Midbrain (tissue), 1 donor: ENCODE measurements at regions not wholly inside any gene's neighbourhood (a gene's known extent, or its start where the extent isn't known, plus 50 kb on each side); places are given as distances from the start of the nearest gene placed in this dataset.
"Not testable (repeated sequence)": the region's sequence is repeated elsewhere in the genome, so short reads cannot be mapped to it uniquely, and the experiment has no call there.

Source experiments
- DNase-seq: peaks from one replicate; lab custom pipeline; 2025; lab: John Stamatoyannopoulos, UW

DNA sequence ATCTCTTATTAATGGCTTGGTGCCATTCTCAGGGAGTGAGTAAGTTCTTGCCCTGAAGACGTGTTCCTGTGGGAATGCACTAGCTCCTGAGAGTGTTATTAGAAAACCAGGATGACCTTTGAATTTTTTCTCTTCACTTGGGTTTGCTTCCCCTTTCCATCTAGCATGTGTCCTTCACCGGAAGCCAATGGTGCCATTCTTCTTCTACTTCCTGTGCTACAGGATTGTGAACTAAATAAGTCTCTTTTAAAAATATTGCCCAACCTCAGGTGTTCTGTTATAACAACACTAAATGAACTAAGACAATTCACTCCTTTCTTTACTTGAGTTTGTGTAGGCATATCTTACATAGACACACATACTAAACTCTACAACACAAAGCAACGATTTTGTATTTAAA lies 447.0 kb downstream of the SOX11 start:
- no peak for DNase-seq

DNA sequence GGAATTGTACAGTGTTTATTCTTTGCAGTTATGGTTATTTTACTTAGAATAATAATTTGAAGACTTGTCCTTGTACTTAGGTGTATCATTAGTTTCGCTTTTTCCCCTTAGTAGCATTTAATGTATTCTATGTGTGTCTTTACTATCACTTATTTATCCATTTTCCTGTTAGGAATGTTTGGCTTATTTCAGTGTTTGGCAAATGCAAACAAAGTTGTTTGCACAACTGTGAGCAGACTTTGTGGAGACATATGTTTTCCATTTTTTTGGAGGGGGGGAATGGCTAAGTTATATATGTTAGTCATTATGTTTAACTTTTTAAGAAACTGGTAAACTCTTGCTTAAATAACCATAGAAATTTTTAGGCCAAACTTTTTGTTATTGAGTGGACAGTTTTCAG lies 447.7 kb downstream of the SOX11 start:
- DNase-seq = no peak

DNA sequence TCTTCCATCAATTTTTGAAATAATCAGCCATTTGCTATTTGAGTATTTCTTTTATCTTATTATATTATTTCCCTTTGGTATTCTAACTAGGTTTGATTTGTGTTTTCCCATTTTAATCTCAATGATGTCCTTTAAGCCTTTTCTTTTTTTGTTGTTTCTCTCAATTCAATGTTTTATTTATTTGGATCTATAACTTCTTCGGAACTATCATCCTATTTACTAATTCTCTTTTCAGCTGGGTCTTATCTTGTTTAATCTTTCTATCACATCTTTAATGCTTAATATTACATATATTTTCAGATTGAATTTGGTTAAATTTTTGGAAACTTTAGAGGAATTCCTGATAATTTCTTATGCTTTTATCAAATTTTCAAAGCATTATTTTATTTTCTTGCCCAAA lies 448.3 kb downstream of the SOX11 start:
- DNase-seq = no peak

DNA sequence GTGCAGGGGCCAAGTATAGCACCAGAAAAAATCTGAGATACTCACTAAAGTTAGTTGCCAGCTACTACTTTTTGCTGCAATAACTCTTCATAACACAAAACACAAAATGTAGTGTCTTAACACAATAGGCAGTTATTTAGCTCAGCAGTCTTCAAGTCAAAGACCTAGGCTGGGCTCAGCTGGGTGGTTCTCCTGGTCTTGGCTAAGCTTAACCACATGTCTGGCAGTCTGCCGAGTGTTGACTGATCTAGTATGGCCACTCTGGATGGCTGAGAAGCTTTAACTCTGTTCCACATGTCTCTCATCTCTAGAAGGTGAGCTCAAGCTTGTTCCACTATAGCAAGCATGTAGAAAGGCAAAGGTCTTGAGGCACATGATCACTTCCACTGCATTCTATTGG lies 451.6 kb downstream of the SOX11 start:
- no peak for DNase-seq

DNA sequence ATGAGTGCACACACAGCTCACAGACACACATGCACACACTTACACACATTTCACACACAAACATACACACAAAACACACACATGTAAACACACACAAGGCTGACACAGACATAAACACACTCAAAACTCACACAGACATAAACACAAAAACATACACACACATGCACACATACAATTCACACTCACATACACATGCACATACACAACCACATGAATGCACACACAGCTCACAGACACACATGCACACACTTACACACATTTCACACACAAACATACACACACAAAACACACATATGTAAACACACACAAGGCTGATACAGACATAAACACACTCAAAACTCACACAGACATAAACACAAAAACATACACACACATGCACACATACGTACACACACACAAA lies 455.0 kb downstream of the SOX11 start:
- DNase-seq = not testable (repeated sequence)

DNA sequence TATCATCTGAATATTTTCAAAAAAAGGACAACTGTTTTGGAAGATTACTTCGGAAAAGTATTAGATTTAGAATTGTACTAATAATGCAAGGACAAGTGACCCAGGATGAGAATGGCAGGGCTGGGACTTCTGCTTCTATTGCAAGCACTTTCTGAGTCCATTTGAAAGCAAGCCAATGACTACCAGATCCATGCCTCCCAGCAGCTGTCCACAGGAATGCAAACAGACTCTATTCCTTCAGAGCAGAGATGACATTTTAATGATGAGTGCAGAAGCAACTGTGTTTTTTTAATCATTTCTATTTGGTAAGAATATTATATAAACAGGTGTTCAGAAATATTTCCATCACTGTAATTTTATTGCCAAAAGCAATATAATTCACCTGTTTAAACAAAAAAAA lies 456.7 kb downstream of the SOX11 start:
- DNase-seq = no peak

DNA sequence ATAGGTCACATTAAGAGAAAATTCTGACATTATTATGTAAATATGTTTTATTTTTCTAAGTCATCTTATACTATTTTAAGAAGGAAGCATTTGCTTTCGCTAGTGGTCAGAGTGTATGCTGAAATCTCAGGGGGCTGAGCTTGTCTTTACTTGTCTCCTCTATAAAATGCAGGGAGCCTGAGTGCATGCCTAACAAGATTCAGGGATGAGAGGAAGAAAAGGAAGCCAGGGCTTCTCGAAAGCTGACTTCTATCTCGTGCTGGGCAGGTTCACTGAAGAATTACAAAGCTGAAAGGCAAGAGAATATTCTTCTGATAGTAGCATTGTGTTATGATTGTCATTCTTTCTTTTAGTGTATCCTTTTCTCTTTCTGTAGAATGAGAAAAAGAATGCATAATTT lies 467.4 kb downstream of the SOX11 start:
- no peak for DNase-seq

DNA sequence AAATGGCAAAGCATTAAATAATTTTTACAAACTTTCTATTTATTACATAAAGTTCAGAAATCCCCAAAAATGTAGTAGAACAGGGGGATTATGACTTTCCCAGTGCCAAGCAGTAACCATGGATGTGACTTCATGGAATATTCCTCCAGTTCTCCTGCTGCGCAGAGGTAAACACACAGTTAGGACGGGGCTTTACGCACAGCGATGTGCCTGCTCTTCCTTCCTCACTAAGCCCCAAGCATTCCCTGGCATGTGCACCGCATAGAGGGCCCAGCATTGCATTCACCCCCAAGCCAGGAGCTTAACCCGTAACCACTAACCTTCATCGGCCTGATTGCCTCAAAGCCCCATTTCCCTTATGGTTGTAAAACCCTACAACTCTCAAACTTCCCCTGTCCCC lies 471.7 kb downstream of the SOX11 start:
- DNase-seq = no peak

DNA sequence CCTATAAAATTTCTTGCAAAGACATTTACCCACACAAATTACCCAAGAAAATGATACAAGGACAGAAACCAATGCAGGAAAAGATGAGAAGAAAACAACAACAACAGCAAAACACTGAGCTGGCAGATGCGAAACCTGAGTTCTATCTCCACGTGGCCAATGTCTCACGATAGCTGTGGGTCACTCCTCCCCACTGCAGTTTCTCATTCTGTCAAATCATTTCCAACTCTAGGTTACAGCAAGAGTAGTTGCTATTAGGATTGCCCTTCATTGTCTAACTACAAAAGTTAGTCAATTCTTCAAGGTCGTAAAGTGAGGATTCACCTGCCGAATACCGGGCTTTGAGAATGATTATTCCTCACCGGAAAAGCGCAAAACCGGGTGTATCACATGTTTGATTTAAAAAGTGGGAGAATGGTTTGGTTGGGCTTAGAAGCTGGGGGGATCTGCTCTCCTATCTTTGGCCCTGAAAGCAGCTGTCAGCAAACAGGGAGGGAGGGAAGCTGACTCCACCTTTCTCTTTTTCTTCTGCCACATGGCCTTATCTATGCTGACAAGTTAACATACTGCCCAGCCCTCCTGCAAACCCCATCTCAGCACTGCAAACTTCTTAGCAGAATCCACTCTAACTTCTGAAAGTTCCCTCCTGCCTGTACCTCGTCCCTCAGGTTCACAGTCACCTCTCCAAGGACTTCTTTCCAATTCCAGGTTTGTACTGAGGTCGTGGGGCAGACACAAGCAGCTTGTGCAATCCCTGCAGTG lies 473.0 kb downstream of the SOX11 start:
- DNase-seq = no peak

DNA sequence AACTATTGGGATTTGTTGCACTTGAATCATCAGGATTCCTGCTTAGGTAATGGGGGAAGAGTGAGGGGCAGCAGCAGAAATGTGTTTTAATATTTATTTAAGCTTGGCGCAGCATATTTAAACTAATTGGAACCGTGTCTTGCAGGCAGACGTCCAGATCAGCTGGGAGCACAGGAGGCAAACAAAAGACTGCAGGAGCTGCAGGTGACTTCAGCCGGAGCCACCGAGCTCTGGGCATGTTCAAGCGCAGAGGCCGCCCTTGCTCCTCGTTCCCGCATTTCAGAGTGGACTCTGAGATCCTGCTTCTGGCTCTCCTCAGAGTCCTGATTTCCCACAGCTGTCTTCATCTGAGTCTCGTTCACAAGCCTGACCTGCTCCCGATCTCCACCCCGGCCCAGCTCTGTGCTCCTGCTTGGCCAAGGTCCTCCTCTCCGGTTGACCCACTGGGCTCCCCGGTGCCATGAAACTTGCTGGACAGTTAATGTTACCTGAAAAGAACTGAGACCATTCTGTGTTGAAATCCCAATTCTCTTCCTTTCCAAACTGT lies 475.5 kb downstream of the SOX11 start:
- no peak for DNase-seq

DNA sequence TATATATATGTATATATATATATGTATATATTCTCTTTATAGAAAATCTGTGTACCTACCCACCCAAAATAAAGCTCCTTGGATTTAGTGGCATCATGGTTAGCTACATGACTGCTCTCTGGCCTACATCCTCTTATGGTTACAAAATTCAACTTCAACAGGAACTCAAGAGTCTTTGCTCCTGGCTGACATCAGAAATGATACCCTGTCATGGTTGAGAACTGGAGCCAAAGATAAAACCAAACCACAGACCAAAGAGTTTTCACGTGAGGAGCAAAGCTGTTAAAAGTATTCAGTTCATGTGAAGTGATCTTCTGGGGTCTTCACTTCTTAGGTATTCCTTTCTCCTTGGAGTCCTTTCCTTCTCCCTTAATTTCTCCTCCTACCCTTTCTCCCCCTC lies 476.3 kb downstream of the SOX11 start:
- DNase-seq = no peak

DNA sequence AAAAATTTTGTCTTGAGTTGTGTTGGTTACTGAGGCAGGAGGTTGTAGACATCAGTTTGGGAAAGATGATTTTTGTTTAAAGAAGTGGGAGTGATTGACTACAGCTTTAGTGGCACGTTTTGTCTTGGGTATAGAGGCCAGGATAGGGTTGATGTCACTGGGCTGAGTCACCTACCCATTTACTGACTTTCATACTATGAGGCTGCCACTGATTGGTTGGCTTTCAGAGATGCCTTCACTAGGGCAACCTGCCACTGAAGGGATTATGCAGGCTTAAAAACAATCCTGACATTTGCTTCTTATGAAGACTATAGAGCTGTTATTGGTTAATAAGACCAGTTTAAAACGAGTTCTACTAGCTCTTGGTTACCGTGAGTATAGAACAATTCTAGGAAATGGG lies 479.1 kb downstream of the SOX11 start:
- DNase-seq = no peak

DNA sequence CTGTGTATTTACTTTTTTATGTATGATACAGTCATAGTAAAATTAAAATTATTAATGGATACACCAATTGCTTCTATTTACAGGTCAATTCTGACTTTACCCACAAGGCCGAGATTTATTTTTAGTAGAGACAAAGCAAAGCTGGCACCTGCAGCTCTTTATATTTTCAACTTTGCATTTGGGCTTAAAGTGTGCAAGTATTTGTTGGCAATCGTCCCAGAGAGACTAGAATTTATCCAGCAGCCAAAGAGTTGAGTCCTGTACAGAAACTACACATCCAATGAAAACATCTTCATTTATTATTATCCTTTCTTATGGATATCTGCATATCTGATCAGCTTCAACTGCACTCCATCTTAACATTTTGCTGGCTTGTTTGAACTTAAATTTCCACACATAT lies 485.6 kb downstream of the SOX11 start:
- DNase-seq = no peak

DNA sequence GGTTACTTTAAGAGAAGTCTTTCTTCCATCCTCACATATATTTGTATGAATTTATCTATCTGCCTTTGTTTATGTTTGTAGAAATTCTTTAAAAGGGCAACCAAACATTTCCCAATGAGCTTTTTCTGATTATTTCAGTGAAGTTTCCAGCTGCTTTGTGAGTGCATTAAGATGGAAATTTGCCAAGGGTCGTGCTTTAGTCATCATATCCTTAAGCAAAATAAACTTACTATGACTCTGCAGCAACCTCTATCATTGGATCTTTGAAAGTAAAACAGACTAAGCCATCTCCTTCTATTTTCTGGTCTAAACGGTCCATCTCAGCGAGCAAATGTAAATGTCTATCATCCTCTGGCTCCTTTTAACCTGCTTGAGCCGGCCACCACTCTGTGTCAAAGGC lies 489.3 kb downstream of the SOX11 start:
- no peak for DNase-seq

DNA sequence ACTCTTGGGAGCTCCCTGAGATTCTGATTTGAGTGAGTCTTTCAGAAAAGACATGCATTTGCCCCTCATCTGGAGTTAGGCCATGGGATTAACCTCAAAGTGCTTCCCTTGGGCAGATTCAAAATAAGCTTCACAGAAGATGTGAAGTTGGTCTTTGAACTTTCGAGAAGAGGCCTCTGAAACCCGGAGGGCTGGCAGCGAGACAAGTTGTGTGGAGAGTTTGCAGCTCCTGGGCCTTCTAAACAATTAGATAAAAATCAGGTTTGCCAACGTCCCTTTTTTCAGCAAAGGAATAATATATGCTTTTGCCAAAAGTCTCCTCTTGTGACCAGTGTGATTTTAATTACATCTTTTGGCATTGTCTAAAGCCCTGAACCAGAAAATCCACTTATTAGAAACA lies 489.7 kb downstream of the SOX11 start:
- DNase-seq = no peak

DNA sequence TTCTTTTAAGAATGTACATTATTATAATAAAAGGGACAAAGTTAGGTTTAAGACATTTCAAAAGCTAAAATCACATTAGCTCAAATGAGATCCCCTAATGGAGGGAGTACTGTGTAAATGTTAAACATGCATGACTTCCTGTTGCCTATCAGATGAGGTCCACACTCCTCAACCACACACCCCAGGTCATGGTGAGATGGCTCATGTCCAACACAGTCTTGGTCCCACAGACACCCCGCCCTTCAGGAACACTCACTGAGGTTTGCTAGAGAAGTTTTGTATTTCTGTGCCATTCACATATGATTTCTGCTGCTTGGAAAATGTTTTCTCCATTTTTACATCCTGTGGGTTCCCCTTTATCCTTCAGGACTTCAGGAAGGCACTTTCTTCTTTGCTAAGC lies 491.0 kb downstream of the SOX11 start:
- DNase-seq = no peak

DNA sequence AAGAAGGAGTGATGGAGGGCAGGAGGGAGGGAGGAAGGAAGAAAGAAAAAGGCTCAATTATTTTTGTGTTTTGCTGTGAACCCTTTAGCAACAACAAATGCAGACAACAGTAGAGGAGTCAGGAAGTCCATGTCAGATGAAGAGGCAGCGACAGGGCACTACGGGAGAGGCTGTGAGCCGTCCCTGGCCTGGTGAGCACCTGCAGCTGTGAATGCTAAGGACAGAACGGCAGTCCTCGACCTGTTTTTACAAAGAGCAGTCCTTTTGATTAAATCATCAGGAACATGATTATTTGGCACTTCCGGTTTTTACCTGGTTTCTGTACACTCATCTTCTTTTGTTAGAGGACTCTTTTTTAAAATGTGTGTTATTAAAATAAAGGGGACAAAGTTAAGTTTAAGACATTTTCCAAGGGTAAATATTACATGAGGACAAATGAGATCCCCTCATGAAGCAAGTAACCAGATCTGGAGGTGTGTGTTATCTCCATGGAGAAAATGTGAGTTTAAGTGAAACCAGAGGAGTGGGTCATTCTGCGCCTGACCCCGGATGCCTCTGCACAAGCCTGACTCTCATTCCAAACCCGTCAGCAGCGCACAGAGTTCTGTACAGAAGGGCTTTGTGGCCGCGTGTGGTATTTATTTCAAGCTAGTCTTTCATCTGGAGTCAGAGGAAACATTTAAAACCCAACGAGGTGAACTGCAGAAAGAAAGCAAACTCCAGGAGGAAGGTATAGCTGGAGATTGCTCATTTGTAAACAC lies 492.5 kb downstream of the SOX11 start:
- DNase-seq = no peak

DNA sequence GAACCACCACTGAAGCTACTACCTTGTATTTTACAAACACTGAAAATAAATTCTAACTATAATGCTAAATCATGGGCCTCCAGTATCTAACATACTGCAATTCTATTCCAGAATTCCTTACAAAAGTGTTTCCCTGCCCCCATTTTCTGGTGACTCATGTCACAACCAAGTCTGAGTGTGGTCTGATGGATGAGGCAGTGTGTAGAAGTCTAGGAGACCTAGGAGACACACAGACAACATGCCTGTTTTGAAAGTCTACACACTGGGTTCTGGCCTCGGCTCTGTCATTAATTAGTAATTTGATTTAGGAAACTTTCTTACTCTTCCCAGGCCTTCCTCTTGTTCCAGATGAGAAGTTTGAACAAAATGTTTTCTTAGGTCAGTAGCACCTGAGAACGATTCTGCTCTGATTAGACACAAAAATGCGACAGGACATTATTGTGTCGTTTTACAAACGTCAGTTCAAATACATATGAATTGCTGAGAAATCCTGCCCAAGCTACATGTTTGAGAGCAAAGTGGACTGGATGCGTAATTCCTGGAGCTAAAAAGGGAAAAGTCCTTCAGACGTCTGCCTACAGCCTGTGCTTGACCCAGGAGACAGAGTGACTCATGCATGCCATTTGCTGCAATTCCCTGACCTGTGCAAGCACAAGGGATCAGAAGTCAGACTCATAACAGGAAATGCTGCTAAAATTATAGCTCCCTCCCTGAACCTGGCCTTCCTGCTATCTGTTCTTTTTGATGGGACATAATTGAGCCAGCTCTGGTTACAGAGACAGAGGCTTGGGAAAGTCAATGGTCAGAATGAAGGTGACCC lies 494.4 kb downstream of the SOX11 start:
- no peak for DNase-seq

DNA sequence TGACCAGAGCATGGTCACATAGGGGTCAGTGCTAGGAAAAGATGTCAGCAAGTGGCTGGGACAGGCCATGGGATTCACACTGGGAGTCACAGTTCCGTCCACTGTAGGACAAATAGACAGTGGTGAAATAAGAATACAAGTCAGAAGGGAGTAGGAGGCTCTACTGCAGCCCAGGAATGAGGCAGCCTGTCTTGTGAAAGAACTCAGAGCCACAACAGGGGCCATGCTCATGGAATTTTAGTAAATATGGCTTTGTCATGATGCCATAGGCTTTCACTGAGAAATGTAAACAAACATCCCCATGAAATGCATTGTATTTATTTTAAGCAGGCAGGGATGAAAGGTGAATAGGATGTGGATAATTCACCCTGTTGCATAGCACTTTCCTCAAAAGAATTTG lies 504.3 kb downstream of the SOX11 start:
- DNase-seq = no peak

DNA sequence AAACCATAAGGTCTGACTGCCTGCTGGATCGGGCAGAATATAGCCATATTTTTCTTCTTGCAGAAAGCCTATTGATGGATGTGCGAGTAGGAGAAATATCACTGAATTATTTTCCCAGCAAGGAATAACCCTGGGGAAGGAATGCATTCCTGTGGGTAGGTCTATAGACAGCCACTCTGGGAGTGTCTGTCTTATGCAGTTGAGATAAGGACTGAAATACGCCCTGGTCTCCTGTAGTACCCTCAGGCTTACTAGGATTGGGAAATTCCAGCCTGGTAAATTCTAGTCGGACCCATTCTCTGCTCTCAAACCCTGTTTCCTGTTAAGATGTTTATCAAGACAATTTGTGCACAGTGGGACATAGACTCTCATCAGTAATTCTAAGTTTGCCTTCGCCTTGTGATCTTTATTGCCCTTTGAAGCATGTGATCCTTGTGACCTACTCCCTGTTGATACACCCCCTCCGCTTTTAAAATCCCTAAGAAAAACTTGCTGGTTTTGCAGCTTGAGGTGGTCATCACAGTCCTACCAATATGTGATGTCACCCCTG lies 506.3 kb downstream of the SOX11 start:
- not testable (repeated sequence) for DNase-seq

DNA sequence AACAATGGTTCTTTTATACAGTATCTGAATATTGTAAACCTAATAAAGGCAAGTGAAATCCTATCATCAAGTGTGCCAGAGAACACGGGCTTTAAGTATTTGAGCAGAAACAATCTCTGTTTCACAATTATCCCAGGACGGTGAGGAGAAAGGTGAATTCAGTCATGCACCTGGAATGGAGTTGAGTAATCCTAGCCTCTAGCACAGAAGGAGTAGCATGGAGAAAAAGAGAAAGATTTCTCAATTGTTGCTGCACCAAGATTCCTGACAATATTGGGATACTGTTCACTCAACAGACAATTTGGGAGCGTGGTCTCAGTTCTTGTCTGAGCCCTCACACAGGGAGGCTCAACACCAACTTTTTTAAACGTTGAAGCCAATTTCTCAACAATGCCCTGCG lies 510.6 kb downstream of the SOX11 start:
- DNase-seq = no peak

DNA sequence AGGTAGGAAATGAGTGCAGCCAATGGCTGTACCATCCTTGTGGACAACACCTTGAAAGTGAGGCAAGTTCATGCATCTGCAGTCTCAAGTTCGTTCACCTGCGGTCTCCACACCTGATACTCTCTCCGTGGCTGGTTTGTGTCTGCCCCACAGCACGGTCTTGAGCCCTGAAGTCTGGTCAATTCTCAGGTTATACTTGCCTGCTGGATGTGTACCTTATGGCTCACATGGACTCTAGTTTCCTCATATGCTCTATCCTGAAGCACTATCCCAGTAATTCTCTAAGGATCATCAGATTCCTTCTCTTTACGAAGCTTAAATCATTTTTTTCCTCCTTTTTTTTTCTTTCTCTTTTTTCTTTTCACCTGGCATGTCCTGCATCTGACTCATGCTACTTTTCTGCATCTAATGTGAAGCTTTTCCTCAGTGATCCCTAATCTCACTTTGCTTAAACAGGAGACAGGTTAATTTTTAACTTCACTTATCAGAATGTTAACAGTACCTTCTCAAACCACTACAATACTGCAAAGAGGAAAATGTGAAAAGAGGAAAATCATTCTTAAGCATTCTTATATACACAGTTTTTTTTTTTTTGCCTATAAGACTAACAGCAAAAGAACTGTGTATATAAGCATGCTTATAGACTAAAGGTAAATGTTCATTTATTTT lies 511.2 kb downstream of the SOX11 start:
- no peak for DNase-seq
